Panc1 (cell line): ENCODE measurements at regions not wholly inside any gene's neighbourhood (a gene's known extent, or its start where the extent isn't known, plus 50 kb on each side); places are given as distances from the start of the nearest gene placed in this dataset.

Experiments
- POLR2AphosphoS5 ChIP-seq: IDR thresholded peaks from 2 replicates; pipeline ENCODE4 v1.6.1; 2012; ENCODE audit warnings: mild to moderate bottlenecking, low read depth, low read length, moderate library complexity
- SIN3A ChIP-seq: IDR thresholded peaks from 2 replicates; pipeline ENCODE4 v1.6.1; 2012; ENCODE audit warnings: low read depth, mild to moderate bottlenecking, low read length, moderate library complexity, borderline replicate concordance; ENCODE audit not compliant: insufficient read depth
- TF ChIP-seq, protein P1 (sequence below): fragments of 450-650 bp; IDR thresholded peaks from 2 replicates; pipeline ENCODE4 v1.5.1; 2017; ENCODE audit warnings: mild to moderate bottlenecking

DNA sequence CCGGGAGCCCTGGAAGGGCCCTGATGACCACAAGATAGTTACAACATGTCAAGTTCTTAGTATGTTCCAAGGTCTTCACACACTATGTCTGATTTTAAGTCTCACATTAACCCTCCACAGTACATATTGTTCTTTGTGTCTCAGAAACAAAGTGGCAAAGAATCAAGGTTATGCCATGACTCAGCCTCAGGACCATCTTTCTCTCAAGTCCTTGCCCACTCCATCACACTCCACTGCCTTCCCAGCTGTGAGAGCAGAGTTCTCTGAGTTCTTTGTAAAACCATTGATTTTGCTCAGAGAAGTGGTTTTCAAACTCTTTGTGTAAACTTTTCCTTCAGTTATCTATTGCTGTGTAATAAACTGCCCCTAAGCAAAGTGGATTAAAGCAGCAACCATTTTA, 67.9 kb upstream of the C3orf80 start:
- TF ChIP-seq, protein P1, sequence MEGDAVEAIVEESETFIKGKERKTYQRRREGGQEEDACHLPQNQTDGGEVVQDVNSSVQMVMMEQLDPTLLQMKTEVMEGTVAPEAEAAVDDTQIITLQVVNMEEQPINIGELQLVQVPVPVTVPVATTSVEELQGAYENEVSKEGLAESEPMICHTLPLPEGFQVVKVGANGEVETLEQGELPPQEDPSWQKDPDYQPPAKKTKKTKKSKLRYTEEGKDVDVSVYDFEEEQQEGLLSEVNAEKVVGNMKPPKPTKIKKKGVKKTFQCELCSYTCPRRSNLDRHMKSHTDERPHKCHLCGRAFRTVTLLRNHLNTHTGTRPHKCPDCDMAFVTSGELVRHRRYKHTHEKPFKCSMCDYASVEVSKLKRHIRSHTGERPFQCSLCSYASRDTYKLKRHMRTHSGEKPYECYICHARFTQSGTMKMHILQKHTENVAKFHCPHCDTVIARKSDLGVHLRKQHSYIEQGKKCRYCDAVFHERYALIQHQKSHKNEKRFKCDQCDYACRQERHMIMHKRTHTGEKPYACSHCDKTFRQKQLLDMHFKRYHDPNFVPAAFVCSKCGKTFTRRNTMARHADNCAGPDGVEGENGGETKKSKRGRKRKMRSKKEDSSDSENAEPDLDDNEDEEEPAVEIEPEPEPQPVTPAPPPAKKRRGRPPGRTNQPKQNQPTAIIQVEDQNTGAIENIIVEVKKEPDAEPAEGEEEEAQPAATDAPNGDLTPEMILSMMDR: no peak
- TF ChIP-seq SIN3A (no peak), POLR2AphosphoS5 (no peak)
